HCT116 (cell line): ENCODE measurements at regions not wholly inside any gene's neighbourhood (a gene's known extent, or its start where the extent isn't known, plus 50 kb on each side); places are given as distances from the start of the nearest gene placed in this dataset.

Experiments used
- CTCF ChIP-seq, 3 experiments: fragments of 200-600 bp in 1 of 3; sonication (generic) in 1 of 3; IDR thresholded peaks in 2 of 3; conservative IDR thresholded peaks in 1 of 3; 2 replicates each; pipeline ENCODE4 v1.5.1; 2012 to 2017; ENCODE audit warnings: low read depth in 2 of 3, low read length in 2 of 3, antibody characterized with exemption in 1 of 3, borderline replicate concordance in 1 of 3, control low read depth in 1 of 3, mild to moderate bottlenecking in 1 of 3, mixed read lengths in 1 of 3, mixed run types in 1 of 3, moderate library complexity in 1 of 3; ENCODE audit not compliant: insufficient read depth in 1 of 3
- ELF1 ChIP-seq: IDR thresholded peaks from 2 replicates; pipeline ENCODE4 v1.6.1; 2012; ENCODE audit warnings: low read depth, borderline replicate concordance
- EZH2 ChIP-seq: fragments of 200-600 bp; sonication (generic); IDR thresholded peaks from 2 replicates; pipeline ENCODE4 v1.6.1; 2017; ENCODE audit warnings: antibody characterized with exemption, mixed run types
- POLR2AphosphoS5 ChIP-seq: IDR thresholded peaks from 2 replicates; pipeline ENCODE4 v1.6.1; 2011; ENCODE audit warnings: mild to moderate bottlenecking, low read depth, low read length, moderate library complexity
- SP1 ChIP-seq: IDR thresholded peaks from 2 replicates; pipeline ENCODE4 v1.6.1; 2012; ENCODE audit warnings: low read depth
- TCF7L2 ChIP-seq: IDR thresholded peaks from 2 replicates; pipeline ENCODE4 v1.7.0; 2011; ENCODE audit warnings: borderline replicate concordance, inconsistent platforms; ENCODE audit not compliant: insufficient read depth, insufficient read length; ENCODE audit errors: extremely low read depth
- YY1 ChIP-seq: IDR thresholded peaks from 2 replicates; pipeline ENCODE4 v1.6.1; 2011; ENCODE audit warnings: low read length, low read depth, moderate library complexity, mild to moderate bottlenecking; ENCODE audit not compliant: insufficient replicate concordance; ENCODE audit errors: extremely low read depth

- TF ChIP-seq YY1 (no peak), TCF7L2 (no peak), CTCF (IDR thresholded peaks at IDR 0.05 in 2 of 3, conservative IDR thresholded peaks at IDR 0.05 in 1 of 3; ENCODE audit: borderline replicate concordance in 1 of 3, insufficient read depth in 1 of 3, low read depth in 2 of 3, low read length in 2 of 3) (no peak), SP1 (no peak), EZH2 (no peak), ELF1 (no peak), POLR2AphosphoS5 (no peak)
These were observed 98.2 kb downstream of the CETN3 start for GRCh38 chr5:90311401-90311800.
